GM19455 (cell line): ENCODE measurements at regions not wholly inside any gene's neighbourhood (a gene's known extent, or its start where the extent isn't known, plus 50 kb on each side); places are given as distances from the start of the nearest gene placed in this dataset.

Experiments used
- ATAC-seq: cut with Tn5 transposase; IDR thresholded peaks from one replicate; pipeline ENCODE4 v1.9.1; 2021; ENCODE audit not compliant: unreplicated experiment

GRCh38 chr15:70196372-70197316 is 98.9 kb upstream of the TLE3 start:
- peak; percentile 78 for ATAC-seq

GRCh38 chr15:70195587-70196305 is 98.0 kb upstream of the TLE3 start:
- no peak for ATAC-seq

GRCh38 chr15:70195171-70195570 is 97.5 kb upstream of the TLE3 start:
- no peak for ATAC-seq

- ATAC-seq: no peak
Observed at GRCh38 chr15:70194266-70194665, 96.5 kb upstream of the TLE3 start.

- no peak for ATAC-seq
Observed at GRCh38 chr15:70193734-70194133, 96.0 kb upstream of the TLE3 start.

GRCh38 chr15:70192490-70192889 is 94.8 kb upstream of the TLE3 start:
- no peak for ATAC-seq

GRCh38 chr15:70192041-70192440 is 94.3 kb upstream of the TLE3 start:
- ATAC-seq: no peak

GRCh38 chr15:70190965-70191364 is 93.2 kb upstream of the TLE3 start:
- ATAC-seq: no peak

GRCh38 chr15:70189826-70190695 is 92.3 kb upstream of the TLE3 start:
- no peak for ATAC-seq

GRCh38 chr15:70188286-70188685 is 90.6 kb upstream of the TLE3 start:
- no peak for ATAC-seq

GRCh38 chr15:70187331-70187730 is 89.6 kb upstream of the TLE3 start:
- ATAC-seq: no peak

- no peak for ATAC-seq
Observed at GRCh38 chr15:70186152-70186551, 88.4 kb upstream of the TLE3 start.

GRCh38 chr15:70185251-70185711 is 87.6 kb upstream of the TLE3 start:
- no peak for ATAC-seq

GRCh38 chr15:70182858-70183695 is 85.4 kb upstream of the TLE3 start:
- no peak for ATAC-seq

- no peak for ATAC-seq
Observed at GRCh38 chr15:70181626-70182255, 84.0 kb upstream of the TLE3 start.

GRCh38 chr15:70180186-70180875 is 82.6 kb upstream of the TLE3 start:
- ATAC-seq: no peak

- ATAC-seq: no peak
Observed at GRCh38 chr15:70179309-70179892, 81.7 kb upstream of the TLE3 start.

- ATAC-seq: no peak
Observed at GRCh38 chr15:70178335-70179084, 80.8 kb upstream of the TLE3 start.
